Neural progenitor cell (in vitro differentiated cells): ENCODE measurements at regions not wholly inside any gene's neighbourhood (a gene's known extent, or its start where the extent isn't known, plus 50 kb on each side); places are given as distances from the start of the nearest gene placed in this dataset.
A peak's percentile ranks its signal among the peaks of the same experiment; 100 is the strongest.

Experiments
- DNase-seq: peaks from one replicate; pipeline ENCODE4 v3.0.0-alpha.2; 2016; ENCODE audit warnings: low spot score
- H2AFZ ChIP-seq: fragments of 200-600 bp; sonication (generic); replicated peaks from 2 replicates; pipeline ENCODE4 v1.6.1; 2016; ENCODE audit warnings: antibody characterized with exemption
- H3F3A ChIP-seq: fragments of 200-600 bp; sonication (generic); 2 replicates; pipeline ENCODE4 v1.6.1; 2016; ENCODE audit warnings: antibody characterized with exemption, low read depth
- H3K27ac ChIP-seq: fragments of 200-600 bp; sonication (generic); 2 replicates; pipeline ENCODE4 v1.5.1; 2016; ENCODE audit warnings: mild to moderate bottlenecking
- H3K27me3 ChIP-seq: fragments of 200-600 bp; sonication (generic); 2 replicates; pipeline ENCODE4 v1.6.1; 2016; ENCODE audit warnings: mild to moderate bottlenecking, moderate library complexity
- H3K36me3 ChIP-seq: fragments of 200-600 bp; sonication (generic); 2 replicates; pipeline ENCODE4 v1.5.1; 2016
- H3K4me1 ChIP-seq: fragments of 200-600 bp; sonication (generic); 2 replicates; pipeline ENCODE4 v1.6.1; 2016; ENCODE audit warnings: mixed run types
- H3K4me2 ChIP-seq: fragments of 200-600 bp; sonication (generic); 2 replicates; pipeline ENCODE4 v1.6.1; 2016
- H3K4me3 ChIP-seq: fragments of 200-600 bp; sonication (generic); 2 replicates; pipeline ENCODE4 v1.5.1; 2016
- H3K79me2 ChIP-seq: fragments of 200-600 bp; sonication (generic); 2 replicates; pipeline ENCODE4 v1.6.1; 2016; ENCODE audit warnings: low read depth
- H3K9ac ChIP-seq: fragments of 200-600 bp; sonication (generic); 2 replicates; pipeline ENCODE4 v1.6.1; 2016
- H3K9me3 ChIP-seq: fragments of 200-600 bp; sonication (generic); 2 replicates; pipeline ENCODE4 v1.5.1; 2016; ENCODE audit warnings: low read depth
- H4K20me1 ChIP-seq: fragments of 200-600 bp; sonication (generic); 2 replicates; pipeline ENCODE4 v1.6.1; 2016; ENCODE audit warnings: low read depth
- H3K27ac Mint-ChIP-seq: 3 replicates; pipeline ENCODE4 v1.8.0; 2021; ENCODE audit warnings: mixed read lengths
- H3K27me3 Mint-ChIP-seq: 2 replicates; pipeline ENCODE4 v1.8.0; 2022; ENCODE audit warnings: low read depth, mild to moderate bottlenecking, inconsistent platforms, moderate library complexity, mixed read lengths; ENCODE audit not compliant: insufficient read depth
- H3K36me3 Mint-ChIP-seq: 3 replicates; pipeline ENCODE4 v1.8.0; 2021; ENCODE audit warnings: mixed read lengths
- H3K4me1 Mint-ChIP-seq: 3 replicates; pipeline ENCODE4 v1.8.0; 2021; ENCODE audit warnings: mixed read lengths
- H3K4me3 Mint-ChIP-seq: 3 replicates; pipeline ENCODE4 v1.8.0; 2021; ENCODE audit warnings: mild to moderate bottlenecking, moderate library complexity, mixed read lengths
- H3K9me3 Mint-ChIP-seq: 3 replicates; pipeline ENCODE4 v1.8.0; 2020; ENCODE audit warnings: mixed read lengths
- EZH2 ChIP-seq: fragments of 200-600 bp; sonication (generic); IDR thresholded peaks from 2 replicates; pipeline ENCODE4 v1.6.1; 2017; ENCODE audit warnings: antibody characterized with exemption, mild to moderate bottlenecking, moderate library complexity
- EZH2phosphoT487 ChIP-seq: fragments of 200-600 bp; sonication (generic); IDR thresholded peaks from 2 replicates; pipeline ENCODE4 v1.6.1; 2017; ENCODE audit warnings: antibody characterized with exemption
- TF ChIP-seq, protein P1 (sequence below): fragments of 200-600 bp; sonication (generic); IDR thresholded peaks from 2 replicates; pipeline ENCODE4 v1.5.1; 2017; ENCODE audit warnings: antibody characterized with exemption, mild to moderate bottlenecking

DNA sequence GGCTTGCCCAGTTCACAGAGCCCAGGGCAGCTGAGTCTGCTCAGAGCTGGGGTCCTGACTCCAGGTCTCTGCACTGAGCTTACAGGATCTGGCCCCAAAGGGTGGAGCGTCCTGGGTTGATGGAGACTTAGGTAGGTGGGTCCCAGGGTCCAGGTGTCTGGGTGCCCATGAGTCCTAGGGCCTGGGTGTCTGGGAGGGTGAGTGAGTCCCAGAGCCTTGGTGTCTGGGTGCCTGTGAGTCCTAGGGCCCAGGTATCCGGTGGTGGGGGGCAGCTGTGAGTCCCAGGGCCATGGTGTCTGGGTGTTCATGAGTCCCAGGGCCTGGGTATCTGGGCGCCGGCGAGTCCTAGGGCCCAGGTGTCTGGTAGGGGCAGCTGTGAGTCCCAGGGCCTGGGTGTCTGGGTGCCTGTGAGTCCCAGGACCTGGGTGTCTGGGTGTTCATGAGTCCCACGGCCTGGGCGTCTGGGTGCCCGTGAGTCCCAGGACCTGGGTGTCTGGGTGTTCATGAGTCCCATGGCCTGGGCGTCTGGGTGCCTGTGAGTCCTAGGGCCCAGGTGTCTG lies 1505.6 kb downstream of the BRD1 start:
- TF ChIP-seq EZH2: no peak
- TF ChIP-seq EZH2phosphoT487: no peak
- TF ChIP-seq, protein P1, sequence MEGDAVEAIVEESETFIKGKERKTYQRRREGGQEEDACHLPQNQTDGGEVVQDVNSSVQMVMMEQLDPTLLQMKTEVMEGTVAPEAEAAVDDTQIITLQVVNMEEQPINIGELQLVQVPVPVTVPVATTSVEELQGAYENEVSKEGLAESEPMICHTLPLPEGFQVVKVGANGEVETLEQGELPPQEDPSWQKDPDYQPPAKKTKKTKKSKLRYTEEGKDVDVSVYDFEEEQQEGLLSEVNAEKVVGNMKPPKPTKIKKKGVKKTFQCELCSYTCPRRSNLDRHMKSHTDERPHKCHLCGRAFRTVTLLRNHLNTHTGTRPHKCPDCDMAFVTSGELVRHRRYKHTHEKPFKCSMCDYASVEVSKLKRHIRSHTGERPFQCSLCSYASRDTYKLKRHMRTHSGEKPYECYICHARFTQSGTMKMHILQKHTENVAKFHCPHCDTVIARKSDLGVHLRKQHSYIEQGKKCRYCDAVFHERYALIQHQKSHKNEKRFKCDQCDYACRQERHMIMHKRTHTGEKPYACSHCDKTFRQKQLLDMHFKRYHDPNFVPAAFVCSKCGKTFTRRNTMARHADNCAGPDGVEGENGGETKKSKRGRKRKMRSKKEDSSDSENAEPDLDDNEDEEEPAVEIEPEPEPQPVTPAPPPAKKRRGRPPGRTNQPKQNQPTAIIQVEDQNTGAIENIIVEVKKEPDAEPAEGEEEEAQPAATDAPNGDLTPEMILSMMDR: no peak
- no peak overlapping the region for H3K27ac Mint-ChIP-seq
- H3K27me3 Mint-ChIP-seq: peaks cover 12% of the 10 kb centered on the region
- no peaks in the 10 kb centered on the region for H3K9me3 ChIP-seq
- H4K20me1 ChIP-seq: no peaks in the 10 kb centered on the region
- no peak overlapping the region for H3K4me3 ChIP-seq
- H3K9me3 Mint-ChIP-seq: peaks cover 17% of the 10 kb centered on the region
- no peaks in the 10 kb centered on the region for H3K27me3 ChIP-seq
- no peak for DNase-seq
- H3K27ac ChIP-seq: no peak overlapping the region
- H3K36me3 Mint-ChIP-seq: no peaks in the 10 kb centered on the region
- H3K4me1 Mint-ChIP-seq: peaks cover 22% of the 10 kb centered on the region
- no peak overlapping the region for H3K4me2 ChIP-seq
- H3K9ac ChIP-seq: no peak overlapping the region
- H3K4me3 Mint-ChIP-seq: no peak overlapping the region
- H3K4me1 ChIP-seq: peaks cover 10% of the 10 kb centered on the region
- H3K79me2 ChIP-seq: no peaks in the 10 kb centered on the region
- H2AFZ ChIP-seq: no peak overlapping the region
- no peaks in the 10 kb centered on the region for H3K36me3 ChIP-seq
- no peaks in the 10 kb centered on the region for H3F3A ChIP-seq

DNA sequence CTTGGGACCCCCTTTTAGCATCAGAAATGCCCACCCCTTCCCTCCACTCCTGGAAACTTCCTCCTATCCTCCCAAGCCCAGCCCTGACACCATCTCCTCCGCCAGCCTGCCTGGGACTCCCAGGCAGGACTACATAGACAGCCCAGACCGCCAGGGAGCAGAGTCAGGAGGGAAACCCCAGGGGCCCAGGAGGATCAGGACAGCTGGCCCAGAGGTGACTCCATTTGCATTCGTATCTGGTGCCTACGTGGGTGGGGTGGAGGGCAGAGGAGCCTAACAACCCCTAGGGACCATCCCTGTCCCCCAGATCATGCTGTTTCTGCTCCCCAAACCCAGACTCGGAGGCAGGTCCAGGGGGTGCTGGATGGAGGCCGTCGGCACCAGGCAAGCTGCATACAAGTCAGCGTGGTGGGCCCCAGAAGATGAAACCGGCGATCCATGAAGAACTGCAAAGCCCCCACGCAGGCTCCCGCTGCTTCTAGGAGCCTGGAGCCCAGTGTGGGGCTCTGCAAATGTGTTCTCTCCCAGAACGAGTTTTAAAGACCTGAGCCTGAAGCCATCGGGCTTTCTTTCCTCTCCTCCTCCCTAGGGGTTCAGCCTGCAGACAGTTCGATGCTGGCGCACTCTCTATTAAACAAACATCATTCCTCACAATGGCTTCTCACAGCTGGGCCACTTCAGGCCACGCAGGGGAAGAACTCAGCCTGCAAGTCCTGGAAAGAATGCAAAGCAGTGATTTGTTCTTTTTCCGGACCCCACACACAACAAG lies 1506.8 kb downstream of the BRD1 start:
- peaks cover 10% of the 10 kb centered on the region for H3K4me1 ChIP-seq
- no peaks in the 10 kb centered on the region for H3K27me3 ChIP-seq
- peak; percentile 47 for DNase-seq
- H2AFZ ChIP-seq: no peak overlapping the region
- no peaks in the 10 kb centered on the region for H3K36me3 ChIP-seq
- H3K4me3 Mint-ChIP-seq: peak overlapping the region; percentile 74
- no peak overlapping the region for H3K27ac ChIP-seq
- no peak overlapping the region for H3K4me3 ChIP-seq
- peaks cover 22% of the 10 kb centered on the region for H3K4me1 Mint-ChIP-seq
- no peak overlapping the region for H3K9ac ChIP-seq
- H3K4me2 ChIP-seq: peak overlapping the region; percentile 56
- peaks cover 15% of the 10 kb centered on the region for H3K9me3 Mint-ChIP-seq
- peaks cover 12% of the 10 kb centered on the region for H3K27me3 Mint-ChIP-seq
- H3K9me3 ChIP-seq: no peaks in the 10 kb centered on the region
- no peaks in the 10 kb centered on the region for H3F3A ChIP-seq
- peak overlapping the region; percentile 65 for H3K27ac Mint-ChIP-seq
- no peaks in the 10 kb centered on the region for H3K36me3 Mint-ChIP-seq
- TF ChIP-seq EZH2: no peak
- TF ChIP-seq, protein P1: no peak
- no peak for TF ChIP-seq EZH2phosphoT487
- no peaks in the 10 kb centered on the region for H4K20me1 ChIP-seq
- H3K79me2 ChIP-seq: no peaks in the 10 kb centered on the region

DNA sequence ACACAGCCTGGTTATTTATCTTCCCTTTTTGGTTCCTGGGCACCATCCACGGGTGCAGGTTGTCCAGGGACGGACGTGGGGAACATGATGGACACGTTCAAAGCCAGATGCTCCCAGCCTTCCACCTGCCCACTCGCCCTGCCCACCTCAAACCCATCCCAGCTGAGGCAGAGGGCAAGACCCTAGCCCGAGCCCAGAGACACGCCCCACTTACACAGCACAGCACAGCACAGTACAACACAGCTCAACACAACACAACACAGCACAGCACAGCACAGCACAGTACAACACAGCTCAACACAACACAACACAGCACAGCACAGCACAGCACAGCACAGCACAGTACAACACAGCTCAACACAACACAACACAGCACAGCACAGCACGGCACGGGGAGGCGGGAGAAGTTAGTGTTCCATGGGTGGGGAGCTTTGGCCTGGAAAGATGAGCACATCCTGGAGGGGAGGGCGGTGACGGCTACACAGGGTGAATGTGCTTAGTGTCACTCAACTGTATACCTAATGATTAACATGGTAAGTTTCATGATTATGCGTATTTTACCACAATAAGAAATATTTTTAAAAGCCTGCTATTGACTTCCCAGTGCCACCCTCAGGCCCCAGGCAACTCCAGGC lies 1507.5 kb downstream of the BRD1 start:
- peaks cover 13% of the 10 kb centered on the region for H3K4me1 ChIP-seq
- no peak for DNase-seq
- Mint-ChIP-seq H3K27me3 (peaks cover 9% of the 10 kb centered on the region), H3K36me3 (no peaks in the 10 kb centered on the region), H3K4me3 (peak overlapping the region; percentile 74), H3K4me1 (peaks cover 22% of the 10 kb centered on the region), H3K9me3 (peaks cover 15% of the 10 kb centered on the region), H3K27ac (no peak overlapping the region)
- H3K9ac ChIP-seq: no peak overlapping the region
- no peaks in the 10 kb centered on the region for H3K9me3 ChIP-seq
- H3K27me3 ChIP-seq: no peaks in the 10 kb centered on the region
- no peaks in the 10 kb centered on the region for H3F3A ChIP-seq
- no peaks in the 10 kb centered on the region for H4K20me1 ChIP-seq
- no peaks in the 10 kb centered on the region for H3K79me2 ChIP-seq
- no peaks in the 10 kb centered on the region for H3K36me3 ChIP-seq
- H2AFZ ChIP-seq: no peak overlapping the region
- no peak overlapping the region for H3K4me3 ChIP-seq
- no peak overlapping the region for H3K27ac ChIP-seq
- H3K4me2 ChIP-seq: no peak overlapping the region
- TF ChIP-seq EZH2phosphoT487 (no peak), EZH2 (no peak)
- TF ChIP-seq, protein P1: no peak
